NCI-H82 (cell line): ENCODE measurements at regions not wholly inside any gene's neighbourhood (a gene's known extent, or its start where the extent isn't known, plus 50 kb on each side); places are given as distances from the start of the nearest gene placed in this dataset.
"Not testable (repeated sequence)": the region's sequence is repeated elsewhere in the genome, so short reads cannot be mapped to it uniquely, and the experiment has no call there.

Experiments used
- DNase-seq: peaks from one replicate; lab custom pipeline; 2025; lab: John Stamatoyannopoulos, UW

DNA sequence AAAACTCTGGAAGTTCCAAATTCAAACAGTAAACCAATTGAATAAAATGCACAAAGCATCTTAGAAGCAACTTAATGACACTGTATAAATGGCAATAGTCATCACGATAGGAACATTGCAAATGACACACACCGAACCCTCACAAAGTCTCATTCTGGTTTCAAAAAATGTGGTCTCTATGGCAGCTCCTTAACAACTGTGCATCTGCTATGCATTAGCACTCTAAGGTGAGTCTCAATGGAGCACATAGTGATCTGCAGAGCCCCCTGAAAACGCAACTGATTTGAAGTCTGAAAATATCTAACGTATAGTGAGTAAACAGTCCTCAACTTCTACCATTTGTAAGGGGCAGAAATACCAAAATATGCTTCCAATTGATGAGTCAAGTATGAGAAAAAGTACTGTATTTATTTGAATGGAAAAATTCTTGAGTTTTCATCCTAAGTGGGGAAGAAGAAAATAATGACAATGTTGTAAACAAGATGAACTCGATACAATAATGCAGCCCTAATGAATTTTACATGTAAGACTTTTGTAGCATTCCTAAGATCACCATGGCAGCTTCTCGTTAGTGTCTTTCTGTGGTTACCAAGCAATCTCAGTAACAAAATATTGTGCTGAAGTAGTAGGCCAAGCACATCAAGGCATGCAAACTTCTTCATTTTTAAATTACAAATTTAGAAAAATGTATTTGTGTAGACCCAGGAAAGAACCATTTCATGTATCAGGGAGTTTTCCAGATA, 517.5 kb upstream of the FAM174A start:
- DNase-seq = no peak

DNA sequence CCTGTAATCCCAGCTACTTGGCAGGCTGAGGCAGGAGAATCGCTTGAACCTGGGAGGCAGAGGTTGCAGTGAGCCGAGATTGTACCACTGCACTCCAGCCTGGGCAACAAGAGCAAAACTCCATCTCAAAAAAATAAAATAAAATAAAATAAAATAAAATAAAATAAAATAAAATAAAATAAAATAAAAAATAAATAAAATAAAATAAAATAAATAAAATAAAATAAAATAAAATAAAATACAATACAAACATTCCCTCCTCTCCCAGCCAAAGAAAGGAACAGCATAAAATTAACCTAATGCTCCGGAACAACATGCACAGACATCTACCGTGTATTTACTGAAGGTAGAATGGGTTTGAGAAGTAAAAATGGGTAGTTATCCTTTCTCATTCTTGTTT, 521.9 kb upstream of the FAM174A start:
- not testable (repeated sequence) for DNase-seq

DNA sequence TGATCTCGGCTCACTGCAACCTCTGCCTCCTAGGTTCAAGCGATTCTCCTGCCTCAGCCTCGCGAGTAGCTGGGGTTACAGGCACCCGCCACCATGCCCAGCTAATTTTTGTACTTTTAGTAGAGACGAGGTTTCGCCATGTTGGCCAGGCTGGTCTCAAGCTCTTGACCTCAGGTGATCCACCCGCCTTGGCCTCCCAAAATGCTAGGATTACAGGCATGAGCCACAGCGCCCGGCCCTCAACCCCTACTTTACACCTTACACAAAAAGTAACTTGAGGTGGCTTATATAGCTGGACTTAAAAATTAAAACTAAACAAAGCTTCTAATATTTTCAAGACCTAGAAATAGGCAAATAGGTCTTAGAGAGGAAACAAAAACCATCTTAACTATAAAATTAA, 524.0 kb upstream of the FAM174A start:
- not testable (repeated sequence) for DNase-seq

DNA sequence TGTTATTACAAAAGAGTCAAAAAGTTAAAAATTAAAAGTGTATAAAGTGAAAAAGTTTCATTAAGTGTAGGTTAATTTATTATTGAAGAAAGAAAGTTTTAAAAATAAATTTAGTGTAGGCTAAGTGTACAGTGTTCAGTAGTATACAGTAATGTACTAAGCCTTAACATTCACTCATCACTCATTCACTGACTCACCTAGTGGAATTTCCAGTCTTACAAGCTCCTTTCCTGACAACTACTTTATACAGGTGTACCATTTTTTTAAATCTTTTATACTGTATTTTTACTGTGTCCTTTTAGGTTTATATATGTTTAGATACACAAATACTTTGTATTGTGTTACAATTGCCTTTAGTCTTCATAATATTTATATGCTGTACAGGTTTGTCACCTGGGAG, 530.2 kb upstream of the FAM174A start:
- no peak for DNase-seq

DNA sequence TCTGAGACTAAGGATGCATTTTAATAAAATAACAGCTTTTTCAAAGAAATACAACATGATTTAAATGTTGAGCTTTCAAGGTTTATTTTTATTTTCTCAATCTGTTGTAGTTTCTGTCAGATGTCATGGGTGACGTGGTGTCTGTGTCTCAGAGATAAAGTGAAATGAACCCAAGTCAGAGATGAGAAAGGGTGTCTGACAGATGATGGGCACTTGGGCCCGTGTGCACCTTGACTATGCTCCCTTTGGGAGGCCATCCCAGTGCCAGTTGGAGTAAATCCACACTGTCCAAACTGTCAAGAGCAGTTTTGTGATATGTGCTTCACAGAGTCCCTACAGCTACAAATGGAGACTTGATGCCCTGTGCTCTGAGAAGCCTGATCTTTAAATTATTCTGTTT, 536.9 kb upstream of the FAM174A start:
- no peak for DNase-seq

DNA sequence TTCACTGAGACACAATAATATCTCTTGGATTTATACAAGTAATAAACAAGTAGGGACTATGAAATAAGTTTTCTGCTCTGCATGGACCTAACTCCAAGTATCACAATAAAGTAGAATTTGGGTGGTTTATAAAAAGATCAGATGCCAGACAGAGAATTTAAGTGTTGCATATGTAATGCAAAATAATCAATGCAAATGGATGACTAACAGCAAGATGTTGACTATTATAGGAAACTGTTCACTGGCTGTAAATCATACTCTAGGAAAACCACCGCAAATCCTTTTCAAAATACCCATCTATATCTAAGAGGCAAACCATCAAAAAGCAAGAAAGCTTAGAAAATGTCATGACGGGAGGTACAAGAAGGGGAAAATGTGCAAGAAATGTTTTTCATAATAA, 539.8 kb upstream of the FAM174A start:
- DNase-seq = no peak

DNA sequence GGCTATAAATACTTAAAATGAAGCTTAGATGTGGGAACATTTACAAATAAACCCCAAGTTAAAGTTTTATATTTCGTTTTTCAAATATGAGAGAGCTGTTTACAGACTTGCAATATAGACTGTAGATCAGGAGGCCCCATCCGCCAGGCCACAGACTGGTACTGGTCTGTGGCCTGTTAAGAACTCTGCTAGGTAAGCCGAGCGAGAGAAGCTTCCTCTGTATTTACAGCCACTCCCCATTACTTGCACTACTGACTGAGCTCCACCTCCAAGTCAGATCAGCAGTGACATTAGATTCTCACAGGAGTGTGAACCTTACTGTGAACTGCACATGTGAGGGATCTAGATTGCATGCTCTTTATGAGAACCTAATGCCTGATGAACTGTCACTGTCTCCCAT, 561.4 kb upstream of the FAM174A start:
- peak; percentile 69 for DNase-seq

DNA sequence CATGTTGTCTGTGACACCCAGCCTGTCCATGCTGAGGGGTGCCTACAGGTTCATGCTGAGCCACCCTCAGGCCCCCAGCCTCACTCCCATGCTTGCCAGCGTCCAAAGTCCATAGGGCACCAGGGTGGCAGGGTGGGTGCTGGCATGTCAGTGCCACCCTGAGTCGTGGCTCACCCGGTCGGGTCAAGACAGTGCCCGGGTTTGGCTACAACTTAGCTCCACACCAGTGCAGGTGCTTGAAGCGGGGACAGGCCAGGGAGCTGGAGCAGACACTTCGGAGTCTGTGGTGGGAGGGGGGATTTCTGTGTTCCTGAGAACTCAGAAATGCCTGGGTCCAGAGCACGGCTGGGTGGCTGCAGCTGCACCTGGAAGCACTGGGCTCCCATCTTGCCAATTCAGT, 579.2 kb upstream of the FAM174A start:
- DNase-seq = no peak

DNA sequence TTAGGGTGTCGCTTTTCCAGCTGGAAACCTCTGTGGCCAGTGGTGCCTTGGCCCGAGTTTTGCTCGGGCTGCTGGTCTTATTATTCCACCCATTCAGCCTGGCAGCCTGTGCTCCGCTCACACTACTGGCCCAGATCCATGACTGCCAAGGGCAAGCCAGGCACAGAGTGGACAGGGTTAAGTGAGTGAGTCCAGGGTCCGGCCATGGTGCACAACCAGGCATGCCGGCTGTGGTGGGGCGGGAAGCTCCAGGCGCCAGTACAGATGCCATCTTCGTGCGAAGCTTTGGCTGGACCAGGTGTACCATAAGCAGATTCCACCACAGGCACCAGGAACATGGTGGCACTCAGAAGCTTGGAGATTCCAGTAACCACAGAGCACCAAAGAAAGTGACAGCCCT, 580.2 kb upstream of the FAM174A start:
- no peak for DNase-seq

DNA sequence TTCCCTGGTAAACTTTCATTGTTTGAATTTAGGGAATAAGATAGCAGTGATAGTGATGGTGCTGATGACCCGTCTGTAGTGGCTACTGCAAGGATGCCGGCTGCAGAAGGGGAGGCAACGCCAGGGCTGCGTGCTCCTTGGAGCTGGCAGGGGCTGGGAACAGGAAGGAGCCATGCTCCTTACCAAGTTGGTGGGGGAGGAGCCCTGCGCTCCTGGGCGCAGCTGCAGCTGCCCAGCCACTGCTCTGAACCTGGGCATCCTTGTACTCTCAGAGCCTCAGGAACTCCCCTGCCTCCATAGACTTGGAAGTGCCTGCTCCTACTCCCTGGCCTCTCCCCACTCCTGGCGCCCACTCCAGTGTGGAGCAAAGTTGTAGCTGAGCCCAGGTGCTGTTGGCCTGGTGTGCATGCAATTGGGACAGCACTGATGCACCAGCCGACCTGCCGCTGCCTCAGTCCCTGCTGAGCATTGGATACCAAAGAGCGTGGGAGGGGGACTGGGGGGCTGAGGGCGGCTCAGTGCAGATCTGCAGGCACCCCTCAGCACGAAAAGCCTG, 585.1 kb upstream of the FAM174A start:
- DNase-seq = no peak

DNA sequence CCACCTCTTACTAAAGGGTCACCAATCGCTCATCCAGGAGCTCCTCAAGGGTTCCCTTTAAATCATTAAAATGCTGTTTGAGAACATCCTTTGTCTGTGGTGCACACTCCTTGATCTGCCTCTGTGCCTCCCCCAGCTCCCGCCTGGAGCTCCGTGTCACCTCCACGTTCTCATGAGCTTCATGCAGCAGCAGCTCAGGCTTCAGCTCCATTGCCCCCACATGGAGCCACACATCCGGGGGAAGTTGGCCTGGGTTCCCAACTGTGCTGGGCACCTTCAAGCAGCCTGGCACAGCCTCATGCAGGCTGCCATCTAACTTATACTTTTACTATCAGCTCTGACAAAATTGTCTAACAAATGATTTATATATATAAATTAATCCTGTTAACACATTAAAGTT, 585.8 kb upstream of the FAM174A start:
- no peak for DNase-seq

DNA sequence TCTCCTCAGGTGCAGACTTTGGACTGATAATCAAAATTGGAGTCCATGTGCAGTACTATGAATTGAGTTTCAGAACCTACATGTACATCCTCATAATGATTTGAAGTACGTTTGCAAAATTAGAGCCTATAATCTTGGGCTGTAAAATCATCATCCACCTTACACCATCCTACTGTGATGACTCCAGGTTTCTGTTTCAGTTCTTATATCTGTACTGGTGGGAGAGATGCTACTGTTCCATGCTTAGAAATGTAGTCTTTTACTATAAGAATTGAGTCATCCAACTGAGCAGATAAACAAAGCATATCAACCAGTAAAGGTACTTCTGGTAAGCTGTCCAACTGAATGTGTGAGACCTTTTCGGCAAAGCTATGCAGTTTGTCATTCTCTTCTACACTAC, 586.3 kb upstream of the FAM174A start:
- no peak for DNase-seq

DNA sequence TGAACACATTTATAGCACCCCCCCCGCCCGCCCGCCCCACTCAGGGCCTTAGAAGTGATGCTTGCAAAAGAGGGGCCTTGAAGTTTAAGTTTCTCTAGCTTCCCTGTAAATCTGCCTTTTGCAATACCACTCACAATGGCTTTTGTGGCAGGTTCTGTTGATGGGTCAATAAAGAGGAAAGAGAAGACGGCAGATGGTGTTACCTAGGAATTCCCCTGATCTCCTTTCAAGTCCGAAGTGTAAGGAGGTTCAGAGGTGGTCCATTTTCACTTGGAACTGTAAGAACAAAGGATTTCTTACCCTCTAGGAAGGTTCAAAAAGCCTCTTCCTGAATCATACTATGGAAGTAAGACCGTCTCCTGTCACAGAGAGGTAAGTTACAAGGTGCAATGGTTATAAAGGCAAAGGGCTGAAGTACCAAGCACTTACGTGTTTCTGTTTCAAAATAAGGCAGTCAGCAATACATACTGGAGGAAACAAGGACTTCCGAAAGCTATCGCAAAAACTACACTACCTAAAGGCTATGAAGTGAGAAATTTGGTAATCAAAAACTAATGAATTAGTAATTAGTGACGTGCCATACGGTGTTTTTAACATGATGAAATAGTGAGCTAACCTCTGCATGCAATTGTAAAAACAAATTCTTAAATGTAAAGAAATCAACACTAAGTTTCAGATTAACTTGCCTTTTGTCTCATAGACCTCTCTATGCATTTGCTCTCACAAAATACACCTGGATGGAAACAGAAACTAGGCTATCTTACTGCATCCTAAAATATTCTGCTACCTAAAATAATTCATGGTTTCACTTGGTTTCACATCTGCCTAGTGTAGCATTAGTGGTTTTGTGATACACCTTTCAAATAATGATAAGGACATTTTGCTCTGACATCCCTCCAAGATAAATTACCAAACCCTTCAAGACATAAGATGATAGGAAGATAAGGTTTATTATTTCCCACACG, 589.4 kb upstream of the FAM174A start:
- no peak for DNase-seq

DNA sequence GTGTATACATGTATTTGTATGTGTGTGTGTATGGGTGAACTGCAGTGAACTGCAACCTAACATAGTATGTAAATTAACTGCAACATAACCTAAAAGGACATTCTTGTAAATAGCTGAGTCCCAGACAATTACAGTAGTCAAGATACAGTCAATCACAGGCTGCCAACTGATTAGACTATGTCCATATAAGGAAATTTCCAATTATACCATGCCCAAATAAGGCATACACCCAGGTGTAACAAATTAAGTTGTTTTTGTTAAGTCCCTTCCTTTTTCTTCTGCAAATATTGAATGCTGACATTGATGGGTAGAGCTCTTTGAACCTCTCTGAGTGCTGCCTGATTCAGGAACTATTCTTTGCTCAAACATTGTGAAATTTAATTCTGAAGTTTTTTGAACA, 594.6 kb upstream of the FAM174A start:
- DNase-seq = no peak

DNA sequence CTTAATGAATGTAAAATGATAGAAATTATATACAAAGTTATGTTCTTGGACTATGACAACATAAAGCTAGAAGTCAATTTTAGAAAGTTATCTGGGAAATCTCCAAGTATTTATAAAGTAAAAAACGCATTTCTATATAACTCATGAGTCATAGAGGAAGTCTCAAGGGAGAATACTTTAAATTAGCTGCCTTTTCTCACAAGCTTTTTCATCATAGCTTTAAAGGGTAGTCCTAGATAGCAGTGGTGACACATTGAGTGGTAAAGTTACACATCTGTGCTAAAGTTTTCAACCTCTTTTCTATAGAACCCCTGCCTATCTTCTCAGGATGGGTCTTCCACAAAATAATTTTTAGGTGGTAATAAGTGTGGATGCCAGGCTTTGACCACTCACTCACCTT, 598.3 kb upstream of the FAM174A start:
- no peak for DNase-seq

DNA sequence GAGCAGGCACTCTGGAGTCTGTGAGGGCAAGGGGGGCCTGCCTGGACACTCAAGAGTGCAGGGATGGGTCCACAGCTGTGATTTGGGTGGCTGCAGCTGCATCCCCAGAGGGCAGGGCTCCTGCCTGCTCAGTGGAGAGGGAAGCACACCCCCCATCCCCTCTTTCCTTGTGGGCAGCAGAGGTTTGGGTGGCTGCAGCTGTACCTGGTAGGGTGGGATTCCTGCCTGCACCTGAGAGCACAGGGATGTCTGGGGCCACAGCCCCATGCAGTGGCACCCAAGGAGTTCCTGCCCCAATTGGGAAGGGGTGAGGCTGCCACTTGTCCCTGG, 605.4 kb upstream of the FAM174A start:
- no peak for DNase-seq

DNA sequence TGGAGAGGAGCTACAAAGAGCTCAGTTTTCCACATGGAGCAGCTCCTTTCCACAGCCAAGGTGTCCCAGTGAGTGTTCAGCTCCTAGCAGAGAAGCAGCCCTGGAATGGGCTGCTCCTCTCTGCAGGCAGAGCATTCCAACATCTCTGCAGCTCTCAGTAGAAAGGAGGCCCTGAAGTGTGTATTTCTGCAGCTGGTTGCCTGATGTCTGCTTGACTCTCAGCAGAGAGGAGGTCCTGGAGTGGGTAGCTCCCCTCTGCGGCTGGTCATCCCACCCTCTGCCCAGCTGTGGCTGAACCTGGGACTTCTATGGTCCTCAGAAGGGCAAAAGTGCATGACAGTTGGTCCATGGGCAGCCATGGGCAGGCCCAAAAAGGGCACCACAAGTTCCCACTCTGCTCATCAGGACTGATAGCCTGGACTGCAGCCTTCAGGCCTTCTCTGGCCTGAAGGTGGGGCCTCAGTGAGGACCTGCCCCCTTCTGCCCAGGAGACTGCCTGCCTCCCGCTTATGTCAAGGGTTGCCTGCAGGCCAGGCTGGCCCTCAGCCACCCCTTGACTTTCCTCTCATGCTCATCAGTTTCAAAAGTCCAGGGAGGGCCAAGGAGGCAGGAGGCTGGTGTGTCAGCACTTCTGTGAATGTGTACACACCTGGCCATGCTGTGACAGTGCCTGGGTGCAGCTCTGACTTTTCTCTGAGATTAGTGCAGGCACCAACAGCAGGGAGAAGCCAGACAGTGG, 605.9 kb upstream of the FAM174A start:
- DNase-seq = no peak

DNA sequence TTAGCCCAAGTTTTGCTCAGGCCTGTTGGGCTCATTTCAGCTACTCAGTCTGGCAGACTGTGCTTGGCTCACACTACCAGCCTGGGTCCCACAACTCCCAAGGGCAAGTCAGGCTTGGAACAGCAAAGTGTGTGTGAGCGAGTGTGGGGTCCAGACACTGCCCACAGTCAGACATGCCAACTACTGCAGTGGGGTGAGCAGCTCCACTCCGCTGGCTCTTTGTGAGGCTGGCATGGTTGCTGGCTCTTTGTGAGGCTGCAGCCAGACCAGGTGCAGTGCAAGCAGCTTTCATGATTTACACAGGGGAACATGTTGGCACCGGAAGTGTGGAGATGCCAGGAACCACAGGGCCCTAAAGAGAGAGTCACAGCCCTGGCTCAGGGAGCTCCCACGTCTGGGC, 606.7 kb upstream of the FAM174A start:
- DNase-seq = no peak

DNA sequence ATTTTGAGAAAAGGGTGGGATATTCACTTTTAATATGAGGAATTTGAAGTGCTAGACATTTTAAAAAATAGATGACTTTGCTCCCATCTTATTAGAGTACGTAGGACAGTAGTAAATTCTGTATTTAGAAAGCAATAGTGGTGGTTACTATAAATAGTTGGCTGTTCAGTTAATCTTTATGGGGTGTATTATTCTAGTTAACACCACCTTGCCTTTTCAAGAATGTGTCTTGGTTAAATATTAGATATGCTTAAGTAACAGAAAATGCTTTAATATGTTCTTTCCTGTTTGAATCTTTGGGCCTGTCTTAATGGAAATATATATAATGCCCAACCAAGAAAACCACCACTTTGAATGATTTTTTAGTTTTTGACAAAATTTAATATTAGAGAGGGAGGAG, 608.7 kb upstream of the FAM174A start:
- no peak for DNase-seq

DNA sequence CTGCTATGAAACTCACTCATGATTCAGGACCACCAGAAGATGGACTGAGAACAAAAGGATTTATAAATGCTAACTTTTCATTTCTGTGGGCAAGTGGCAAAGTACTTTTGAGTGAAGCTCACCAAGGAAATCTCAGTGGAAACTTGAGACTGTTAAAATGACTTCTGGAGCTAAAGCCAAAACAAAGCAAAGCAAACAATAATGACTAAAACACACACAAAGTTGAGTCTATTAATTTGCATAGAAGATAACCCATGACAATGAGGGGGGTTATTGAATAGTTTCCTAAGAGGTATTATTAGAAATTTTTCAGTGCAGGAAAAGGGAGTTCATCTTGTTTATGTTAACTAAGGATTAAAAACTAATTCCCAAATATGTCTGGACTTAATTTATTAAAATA, 612.8 kb upstream of the FAM174A start:
- no peak for DNase-seq

DNA sequence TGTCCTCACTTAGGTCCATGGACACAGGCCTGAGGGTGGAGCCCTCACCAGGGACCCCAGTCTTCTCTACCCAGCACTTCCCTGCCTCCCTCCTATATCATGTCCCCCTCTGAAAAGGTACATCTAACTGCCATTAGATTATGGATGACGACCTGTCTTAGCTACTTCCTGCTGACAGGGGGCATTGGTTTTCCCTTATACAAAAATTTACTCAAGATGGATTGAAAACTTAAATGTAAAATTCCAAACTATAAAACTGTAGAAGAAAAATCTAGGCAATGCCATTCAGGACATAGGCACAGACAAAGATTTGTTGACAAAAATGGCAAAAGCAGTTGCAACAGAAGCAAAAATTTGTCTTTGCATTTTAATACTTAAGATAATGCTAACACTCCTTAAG, 623.2 kb upstream of the FAM174A start:
- no peak for DNase-seq

DNA sequence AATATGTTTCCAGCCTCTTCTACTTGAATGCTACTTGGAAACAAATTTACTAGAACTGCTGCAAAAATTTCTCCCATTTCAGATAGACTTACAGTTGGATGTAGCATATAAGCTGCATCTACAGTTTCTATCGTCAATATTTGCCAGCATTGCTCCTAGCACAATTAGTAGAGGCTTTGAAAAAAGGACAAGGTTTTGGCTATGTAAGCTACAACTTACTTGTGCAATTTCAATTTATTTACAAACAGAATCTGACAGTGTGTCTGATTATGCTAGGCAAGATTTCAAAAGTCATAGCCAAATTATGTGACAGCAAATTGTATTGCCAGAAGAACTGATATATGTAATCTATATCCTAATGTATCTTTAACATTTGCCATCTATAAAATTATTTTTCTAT, 628.4 kb upstream of the FAM174A start:
- DNase-seq = no peak

DNA sequence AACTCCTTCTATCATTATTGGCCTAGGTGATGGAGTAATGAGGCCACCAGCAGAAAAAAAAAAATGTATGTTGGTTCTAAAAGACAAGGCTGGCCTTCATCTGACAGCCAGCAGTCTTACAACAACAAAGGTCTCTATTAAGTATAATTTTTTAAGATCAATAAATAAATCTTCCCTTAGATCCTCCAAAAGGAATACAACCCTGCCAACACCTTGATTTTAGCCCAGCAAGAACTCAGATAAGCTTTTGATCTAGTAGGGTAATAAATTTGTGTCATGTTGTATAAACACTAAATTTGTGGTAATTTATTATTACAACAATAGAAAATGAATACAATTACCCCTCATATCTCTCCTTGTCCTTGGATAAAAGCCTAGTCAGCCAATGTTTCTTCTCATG, 633.2 kb upstream of the FAM174A start:
- no peak for DNase-seq
